ENCODE measurements at regions not wholly inside any gene's neighbourhood (a gene's known extent, or its start where the extent isn't known, plus 50 kb on each side); places are given as distances from the start of the nearest gene placed in this dataset.

GRCh38 chr9:95763983-95764382, 111.5 kb upstream of the ERCC6L2 start:
- TF ChIP-seq CTCF (IDR thresholded peaks at IDR 0.05; ENCODE audit: poor library complexity), result no peak
- TF ChIP-seq EZH2phosphoT487 (IDR thresholded peaks at IDR 0.05; ENCODE audit: low read depth, severe bottlenecking, unreplicated experiment), result no peak
- no peak for TF ChIP-seq EZH2 (IDR thresholded peaks at IDR 0.05; ENCODE audit: borderline replicate concordance)
